Naive thymus-derived CD8-positive, alpha-beta T cell (primary cell): ENCODE measurements at regions not wholly inside any gene's neighbourhood (a gene's known extent, or its start where the extent isn't known, plus 50 kb on each side); places are given as distances from the start of the nearest gene placed in this dataset.

ENCODE experiments used
- ATAC-seq, 2 donors: fragments of 150-1000 bp; cut with Tn5 transposase in 1 of 2; sonication (Bioruptor Pico), chemical (Tn5 transposase) in 1 of 2; 1 replicate in 1 of 2; 2 replicates in 1 of 2; pipeline ENCODE4 v1.10.0; 2021; ENCODE audit warnings: mild to moderate bottlenecking in 2 of 2, moderate library complexity in 2 of 2
- POLR2A ChIA-PET: fragments of 350-600 bp; sonication (Branson Sonifier 250); formaldehyde crosslinking; loops from one replicate; lab custom pipeline; 2021; ENCODE audit warnings: antibody characterized with exemption; lab: Charles Lee
- DNase-seq, 10 donors: peaks; one replicate each; pipeline versions ENCODE4 v3.0.0 to v3.0.0-alpha.2; 2020 to 2022
- H3K27ac Mint-ChIP-seq, 10 donors: one replicate each; pipeline ENCODE4 v1.8.0; 2020 to 2022; ENCODE audit warnings: mild to moderate bottlenecking in 10 of 10, mixed read lengths in 10 of 10, moderate library complexity in 4 of 10, inconsistent platforms in 1 of 10
- H3K27me3 Mint-ChIP-seq, 5 donors: one replicate each; pipeline ENCODE4 v1.8.0; 2021 to 2022; ENCODE audit warnings: mixed read lengths in 5 of 5
- H3K36me3 Mint-ChIP-seq, 3 donors: one replicate each; pipeline ENCODE4 v1.8.0; 2020 to 2022; ENCODE audit warnings: mixed read lengths in 3 of 3, mild to moderate bottlenecking in 2 of 3, inconsistent platforms in 1 of 3
- H3K4me1 Mint-ChIP-seq, 4 donors: one replicate each; pipeline ENCODE4 v1.8.0; 2021 to 2022; ENCODE audit warnings: mixed read lengths in 4 of 4
- H3K4me3 Mint-ChIP-seq, 10 donors: one replicate each; pipeline ENCODE4 v1.8.0; 2020 to 2022; ENCODE audit warnings: mild to moderate bottlenecking in 10 of 10, mixed read lengths in 10 of 10, moderate library complexity in 6 of 10, inconsistent platforms in 1 of 10
- H3K9me3 Mint-ChIP-seq, 9 donors: one replicate each; pipeline ENCODE4 v1.8.0; 2020 to 2022; ENCODE audit warnings: mixed read lengths in 9 of 9, mild to moderate bottlenecking in 3 of 9, inconsistent platforms in 1 of 9, moderate library complexity in 1 of 9

DNA sequence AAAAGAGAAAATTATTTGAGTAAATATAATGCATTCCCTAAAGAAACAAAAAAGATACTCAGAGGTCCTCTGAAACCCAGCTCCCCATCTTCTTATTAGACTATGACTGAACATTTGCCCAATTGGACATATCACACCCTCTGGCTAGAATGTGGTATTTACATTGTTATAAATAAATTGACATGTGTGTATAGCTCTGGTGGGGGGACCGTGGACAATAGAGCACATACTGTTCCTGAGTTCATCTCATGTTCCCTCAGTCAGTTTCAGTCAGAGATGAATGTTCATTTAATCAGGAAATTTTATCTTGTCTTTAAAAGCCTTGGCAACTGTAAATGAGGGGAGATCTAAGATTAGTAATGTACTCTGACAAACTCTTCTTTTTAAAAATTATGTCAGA lies 459.3 kb upstream of the ADAMTS5 start:
- H3K4me3 Mint-ChIP-seq = no peak overlapping the region
- POLR2A ChIA-PET = no interaction called here
- no peaks in the 10 kb centered on the region for H3K4me1 Mint-ChIP-seq
- no peaks in the 10 kb centered on the region for H3K36me3 Mint-ChIP-seq
- DNase-seq (no peak), ATAC-seq (no peak)
- peaks cover 0 to 19% (median 5%) of the 10 kb centered on the region in 9 donors for H3K9me3 Mint-ChIP-seq
- no peak overlapping the region for H3K27ac Mint-ChIP-seq
- no peaks in the 10 kb centered on the region for H3K27me3 Mint-ChIP-seq

GRCh38 chr21:27425574-27425973 lies 458.7 kb upstream of the ADAMTS5 start:
- Mint-ChIP-seq H3K4me3 (no peak overlapping the region), H3K27me3 (no peaks in the 10 kb centered on the region), H3K27ac (no peak overlapping the region), H3K4me1 (no peaks in the 10 kb centered on the region), H3K36me3 (no peaks in the 10 kb centered on the region), H3K9me3 (peaks cover 0 to 12% (median 3%) of the 10 kb centered on the region in 9 donors)
- POLR2A ChIA-PET = no interaction called here
- DNase-seq (no peak), ATAC-seq (no peak)

GRCh38 chr21:27425172-27425571 lies 458.3 kb upstream of the ADAMTS5 start:
- DNase-seq (no peak), ATAC-seq (no peak)
- POLR2A ChIA-PET = no interaction called here
- Mint-ChIP-seq H3K9me3 (peaks cover 0 to 11% (median 2%) of the 10 kb centered on the region in 9 donors), H3K36me3 (no peaks in the 10 kb centered on the region), H3K4me1 (no peaks in the 10 kb centered on the region), H3K27me3 (no peaks in the 10 kb centered on the region), H3K4me3 (no peak overlapping the region), H3K27ac (no peak overlapping the region)

GRCh38 chr21:27424601-27425000 lies 457.7 kb upstream of the ADAMTS5 start:
- Mint-ChIP-seq H3K27ac (no peak overlapping the region), H3K9me3 (peaks cover 0 to 11% (median 2%) of the 10 kb centered on the region in 9 donors), H3K36me3 (no peaks in the 10 kb centered on the region), H3K4me1 (no peaks in the 10 kb centered on the region), H3K27me3 (no peaks in the 10 kb centered on the region), H3K4me3 (no peak overlapping the region)
- no peak for DNase-seq
- no peak for ATAC-seq
- POLR2A ChIA-PET = no interaction called here

GRCh38 chr21:27423906-27424595 lies 457.2 kb upstream of the ADAMTS5 start:
- Mint-ChIP-seq H3K36me3 (no peaks in the 10 kb centered on the region), H3K4me3 (no peak overlapping the region), H3K9me3 (peaks cover 0 to 11% (median 2%) of the 10 kb centered on the region in 9 donors), H3K27me3 (no peaks in the 10 kb centered on the region), H3K27ac (no peak overlapping the region), H3K4me1 (no peaks in the 10 kb centered on the region)
- DNase-seq = no peak
- no peak for ATAC-seq
- POLR2A ChIA-PET = no interaction called here

- no peaks in the 10 kb centered on the region for H3K36me3 Mint-ChIP-seq
- POLR2A ChIA-PET = no interaction called here
Observed at GRCh38 chr21:27423038-27423437, 456.1 kb upstream of the ADAMTS5 start.

DNA sequence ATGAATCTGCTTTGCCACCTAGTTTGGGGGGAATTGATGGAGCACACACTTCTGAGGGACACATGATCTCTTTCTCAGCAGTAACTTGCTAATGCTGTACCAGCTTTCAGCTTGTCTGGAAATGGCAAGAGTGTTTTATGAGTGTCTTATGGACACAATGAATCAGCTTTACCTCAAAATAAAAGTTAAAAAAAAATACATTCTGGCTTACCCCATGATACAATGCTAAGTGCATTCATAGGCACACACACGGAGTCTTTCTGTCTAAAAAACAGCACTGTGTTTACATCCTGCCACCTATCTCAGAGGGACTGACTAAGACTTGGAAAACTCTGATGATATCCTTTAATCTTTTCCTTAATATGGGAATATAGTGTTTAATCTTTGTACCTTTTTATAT lies 455.5 kb upstream of the ADAMTS5 start:
- ATAC-seq (no peak), DNase-seq (no peak)
- no peaks in the 10 kb centered on the region for H3K36me3 Mint-ChIP-seq
- H3K4me1 Mint-ChIP-seq = no peaks in the 10 kb centered on the region
- H3K4me3 Mint-ChIP-seq = no peak overlapping the region
- POLR2A ChIA-PET = no interaction called here
- peaks cover 0 to 10% (median 0%) of the 10 kb centered on the region in 9 donors for H3K9me3 Mint-ChIP-seq
- H3K27ac Mint-ChIP-seq = no peak overlapping the region
- H3K27me3 Mint-ChIP-seq = no peaks in the 10 kb centered on the region

More at GRCh38 chr21:27423038-27423437, 456.1 kb upstream of the ADAMTS5 start:
- ATAC-seq (no peak), DNase-seq (no peak)
- peak overlapping the region in 1 of 10 donors; percentile 71 for H3K27ac Mint-ChIP-seq
- H3K27me3 Mint-ChIP-seq = no peaks in the 10 kb centered on the region
- no peak overlapping the region for H3K4me3 Mint-ChIP-seq
- H3K9me3 Mint-ChIP-seq = peaks cover 0 to 11% (median 0%) of the 10 kb centered on the region in 9 donors
- no peaks in the 10 kb centered on the region for H3K4me1 Mint-ChIP-seq

GRCh38 chr21:27421654-27422053 lies 454.8 kb upstream of the ADAMTS5 start:
- H3K4me1 Mint-ChIP-seq = no peaks in the 10 kb centered on the region
- no peak overlapping the region for H3K4me3 Mint-ChIP-seq
- H3K36me3 Mint-ChIP-seq = no peaks in the 10 kb centered on the region
- DNase-seq = no peak
- H3K27ac Mint-ChIP-seq = no peak overlapping the region
- POLR2A ChIA-PET = no interaction called here
- peaks cover 0 to 8% (median 5%) of the 10 kb centered on the region in 9 donors for H3K9me3 Mint-ChIP-seq
- no peak for ATAC-seq
- no peaks in the 10 kb centered on the region for H3K27me3 Mint-ChIP-seq

DNA sequence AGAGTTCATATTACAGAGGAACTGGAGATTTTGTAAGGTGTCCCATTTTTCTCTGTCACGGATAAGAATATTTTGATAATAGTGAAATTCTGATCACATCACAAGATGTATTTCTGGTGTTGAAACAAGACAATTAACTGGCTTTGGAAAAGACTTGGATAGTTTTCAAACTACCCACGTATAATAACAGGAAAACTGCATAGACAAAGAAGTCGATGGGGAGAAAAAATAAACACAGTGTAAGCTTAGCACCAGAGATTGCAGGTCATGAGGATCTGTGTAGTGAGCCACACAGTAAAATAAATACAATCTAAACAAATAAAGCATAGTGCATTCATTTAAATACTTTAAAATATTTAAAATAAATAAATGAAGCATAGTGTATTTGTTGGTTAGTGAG lies 452.3 kb upstream of the ADAMTS5 start:
- no peak overlapping the region for H3K27ac Mint-ChIP-seq
- H3K4me3 Mint-ChIP-seq = no peak overlapping the region
- POLR2A ChIA-PET = no interaction called here
- H3K9me3 Mint-ChIP-seq = peaks cover 4 to 18% (median 8%) of the 10 kb centered on the region in 9 donors
- H3K4me1 Mint-ChIP-seq = no peaks in the 10 kb centered on the region
- no peak for DNase-seq
- no peaks in the 10 kb centered on the region for H3K27me3 Mint-ChIP-seq
- H3K36me3 Mint-ChIP-seq = no peaks in the 10 kb centered on the region
- no peak for ATAC-seq

- no peak overlapping the region for H3K4me3 Mint-ChIP-seq
- ATAC-seq (no peak), DNase-seq (no peak)
- no peaks in the 10 kb centered on the region for H3K27me3 Mint-ChIP-seq
- H3K36me3 Mint-ChIP-seq = no peaks in the 10 kb centered on the region
- no peak overlapping the region for H3K27ac Mint-ChIP-seq
- H3K9me3 Mint-ChIP-seq = peaks cover 4 to 18% (median 9%) of the 10 kb centered on the region in 9 donors
- POLR2A ChIA-PET = no interaction called here
- no peaks in the 10 kb centered on the region for H3K4me1 Mint-ChIP-seq
Observed at GRCh38 chr21:27418346-27418745, 451.5 kb upstream of the ADAMTS5 start.

- POLR2A ChIA-PET = no interaction called here
- H3K36me3 Mint-ChIP-seq = no peaks in the 10 kb centered on the region
- H3K4me1 Mint-ChIP-seq = no peaks in the 10 kb centered on the region
- peaks cover 4 to 27% (median 11%) of the 10 kb centered on the region in 9 donors for H3K9me3 Mint-ChIP-seq
- DNase-seq (no peak), ATAC-seq (no peak)
- peak overlapping the region in 1 of 10 donors; percentile 16 for H3K4me3 Mint-ChIP-seq
- H3K27me3 Mint-ChIP-seq = no peaks in the 10 kb centered on the region
- no peak overlapping the region for H3K27ac Mint-ChIP-seq
Observed at GRCh38 chr21:27412530-27412929, 445.6 kb upstream of the ADAMTS5 start.

- Mint-ChIP-seq H3K4me1 (no peaks in the 10 kb centered on the region), H3K27ac (no peak overlapping the region), H3K36me3 (no peaks in the 10 kb centered on the region), H3K27me3 (no peaks in the 10 kb centered on the region), H3K4me3 (no peak overlapping the region), H3K9me3 (peaks cover 0 to 10% (median 2%) of the 10 kb centered on the region in 9 donors)
- no peak for DNase-seq
- POLR2A ChIA-PET = no interaction called here
- ATAC-seq = no peak
Observed at GRCh38 chr21:27408826-27409225, 441.9 kb upstream of the ADAMTS5 start.

- H3K9me3 Mint-ChIP-seq = peaks cover 0 to 10% (median 2%) of the 10 kb centered on the region in 9 donors
- no peaks in the 10 kb centered on the region for H3K27me3 Mint-ChIP-seq
- POLR2A ChIA-PET = no interaction called here
Observed at GRCh38 chr21:27407271-27407670, 440.4 kb upstream of the ADAMTS5 start.

More at GRCh38 chr21:27407271-27407670, 440.4 kb upstream of the ADAMTS5 start:
- H3K4me1 Mint-ChIP-seq = no peaks in the 10 kb centered on the region
- DNase-seq (no peak), ATAC-seq (no peak)
- H3K4me3 Mint-ChIP-seq = no peak overlapping the region
- H3K36me3 Mint-ChIP-seq = no peaks in the 10 kb centered on the region
- no peak overlapping the region for H3K27ac Mint-ChIP-seq
